Activated CD4-positive, alpha-beta memory T cell treated with anti-CD3 and anti-CD28 coated beads for 36 hours (primary cell): ENCODE measurements at regions not wholly inside any gene's neighbourhood (a gene's known extent, or its start where the extent isn't known, plus 50 kb on each side); places are given as distances from the start of the nearest gene placed in this dataset.

ENCODE experiments used
- CTCF ChIA-PET: fragments of 350-600 bp; sonication (Branson Sonifier 250); formaldehyde crosslinking; loops from one replicate; lab custom pipeline; 2021; ENCODE audit warnings: antibody characterized with exemption, inconsistent platforms; lab: Charles Lee
- POLR2A ChIA-PET: fragments of 350-600 bp; sonication (Branson Sonifier 250); formaldehyde crosslinking; loops from one replicate; lab custom pipeline; 2021; ENCODE audit warnings: antibody characterized with exemption; lab: Charles Lee
- DNase-seq: peaks from one replicate; pipeline ENCODE4 v3.0.0-alpha.2; 2020
- H3K27ac Mint-ChIP-seq: one replicate; pipeline ENCODE4 v1.8.0; 2021; ENCODE audit warnings: mixed read lengths
- H3K27me3 Mint-ChIP-seq: one replicate; pipeline ENCODE4 v1.8.0; 2021; ENCODE audit warnings: mixed read lengths
- H3K36me3 Mint-ChIP-seq: one replicate; pipeline ENCODE4 v1.8.0; 2021; ENCODE audit warnings: mixed read lengths
- H3K4me1 Mint-ChIP-seq: one replicate; pipeline ENCODE4 v1.8.0; 2021; ENCODE audit warnings: low read depth, mixed read lengths
- H3K4me3 Mint-ChIP-seq: one replicate; pipeline ENCODE4 v1.8.0; 2021; ENCODE audit warnings: mild to moderate bottlenecking, mixed read lengths
- H3K9me3 Mint-ChIP-seq: one replicate; pipeline ENCODE4 v1.8.0; 2021; ENCODE audit warnings: mixed read lengths
- intact Hi-C: fragments of 100-400 bp; cut with micrococcal nuclease; formaldehyde crosslinking; loops from one replicate; pipeline ENCODE4 v1.15.1; 2023

DNA sequence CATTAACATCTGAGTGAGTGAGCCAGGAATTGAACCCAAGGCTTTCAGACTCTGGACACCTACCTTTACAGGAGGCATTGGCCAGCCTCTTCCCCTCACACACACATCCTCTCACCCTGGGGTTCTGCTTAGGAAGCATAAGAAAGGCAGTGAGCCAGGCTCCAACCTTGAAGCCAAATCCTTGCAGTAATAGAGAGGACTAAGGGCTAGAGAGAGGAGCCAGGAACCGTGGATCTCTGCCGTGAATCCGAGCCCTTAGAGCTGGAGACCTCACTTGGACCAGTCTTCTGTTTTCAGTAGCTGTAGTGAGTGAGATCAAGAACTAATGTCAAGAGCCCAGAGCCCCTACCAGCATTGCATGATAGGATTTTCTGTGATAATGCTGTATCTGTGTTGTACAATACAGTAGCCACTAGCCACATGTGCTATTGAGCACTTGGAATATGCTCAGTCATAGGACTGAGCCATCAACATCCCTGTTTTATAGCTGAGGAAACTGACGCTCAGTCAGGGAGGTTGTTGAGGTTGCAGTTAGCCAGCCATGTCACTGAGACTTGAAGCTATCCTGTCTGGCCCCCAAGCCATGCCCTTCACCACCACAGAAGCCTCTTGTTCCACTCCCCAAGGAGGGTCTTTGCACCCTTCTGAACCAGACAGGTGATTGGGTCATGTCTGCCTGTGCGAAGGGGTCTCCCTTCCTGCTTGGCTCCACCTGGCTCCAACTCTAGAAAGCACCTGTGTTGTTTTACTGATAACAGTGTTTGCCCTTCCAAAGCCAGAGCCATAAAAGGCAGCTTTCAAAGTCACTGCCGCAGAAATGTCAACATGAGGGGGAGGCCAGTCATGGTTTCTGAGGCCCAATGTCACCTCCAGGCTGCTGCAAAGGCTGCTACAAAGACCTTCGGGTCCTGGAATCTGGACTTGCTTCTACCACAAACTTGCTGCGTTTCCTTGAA lies 101.1 kb upstream of the JUN start:
- intact Hi-C loops: no loop called here
- H3K4me3 Mint-ChIP-seq: no peak overlapping the region

GRCh38 chr1:58885998-58886397 lies 102.2 kb upstream of the JUN start:
- CTCF ChIA-PET: interaction anchor here (0.8 kb wide), 1 partner anchor 104 kb away, joined by 3 read pairs; no protein-coding TSS in a partner anchor
- H3K27me3 Mint-ChIP-seq: peaks cover 2% of the 10 kb centered on the region
- DNase-seq: no peak
- no peak overlapping the region for H3K27ac Mint-ChIP-seq
- H3K36me3 Mint-ChIP-seq: no peaks in the 10 kb centered on the region
- peaks cover 19% of the 10 kb centered on the region for H3K4me1 Mint-ChIP-seq
- intact Hi-C loops: no loop called here
- H3K9me3 Mint-ChIP-seq: no peaks in the 10 kb centered on the region
- POLR2A ChIA-PET: no interaction called here
- H3K4me3 Mint-ChIP-seq: no peak overlapping the region

More for the DNA sequence above, 101.1 kb upstream of the JUN start:
- DNase-seq: peak; percentile 20
- peaks cover 2% of the 10 kb centered on the region for H3K27me3 Mint-ChIP-seq
- H3K4me1 Mint-ChIP-seq: peaks cover 19% of the 10 kb centered on the region
- no peaks in the 10 kb centered on the region for H3K9me3 Mint-ChIP-seq
- CTCF ChIA-PET: no interaction called here
- H3K27ac Mint-ChIP-seq: no peak overlapping the region
- H3K36me3 Mint-ChIP-seq: no peaks in the 10 kb centered on the region
- POLR2A ChIA-PET: no interaction called here

DNA sequence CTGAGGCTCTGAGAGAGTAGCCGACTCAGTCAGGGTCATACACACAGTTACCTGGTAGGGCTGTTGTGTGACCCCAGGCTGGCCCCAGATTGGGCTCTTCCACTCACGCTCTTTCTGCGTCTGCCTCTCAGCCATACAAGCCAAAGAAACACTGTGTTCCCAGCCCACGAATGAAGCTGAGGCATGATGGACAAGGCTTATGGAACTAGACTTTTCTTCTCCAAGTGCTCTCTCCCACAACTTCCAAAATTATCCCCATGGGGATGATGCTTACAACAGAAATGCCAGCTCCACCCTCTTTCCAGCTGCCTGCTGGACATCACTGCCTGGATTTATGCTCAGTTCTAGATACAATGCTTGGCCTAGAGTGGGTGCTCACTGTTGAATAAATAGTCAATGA lies 102.8 kb upstream of the JUN start:
- peaks cover 2% of the 10 kb centered on the region for H3K27me3 Mint-ChIP-seq
- POLR2A ChIA-PET: no interaction called here

DNA sequence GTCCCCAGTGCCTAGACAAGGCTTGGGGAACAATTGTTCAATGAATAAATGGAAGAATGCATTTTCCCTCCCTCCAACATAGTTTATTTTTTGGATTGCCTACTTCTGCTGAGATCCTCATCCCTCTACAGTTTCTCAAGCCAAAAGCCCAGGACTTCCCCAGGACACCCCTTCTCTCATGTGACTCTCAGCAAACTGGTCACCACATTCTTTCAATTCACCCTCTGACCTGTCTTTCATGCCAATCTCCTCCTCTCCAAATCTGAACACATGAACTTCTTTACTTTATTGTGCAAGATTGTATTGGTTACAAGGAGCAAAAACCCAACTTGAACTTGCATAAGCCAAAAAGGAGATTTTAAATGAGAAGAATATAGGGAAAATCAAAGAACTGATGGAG lies 103.2 kb upstream of the JUN start:
- Mint-ChIP-seq H3K36me3 (no peaks in the 10 kb centered on the region), H3K27me3 (peaks cover 2% of the 10 kb centered on the region), H3K27ac (no peak overlapping the region), H3K4me1 (peaks cover 19% of the 10 kb centered on the region), H3K9me3 (no peaks in the 10 kb centered on the region), H3K4me3 (no peak overlapping the region)
- intact Hi-C loops: no loop called here
- POLR2A ChIA-PET: no interaction called here
- CTCF ChIA-PET: no interaction called here
- no peak for DNase-seq

More for the DNA sequence above, 102.8 kb upstream of the JUN start:
- no peak overlapping the region for H3K4me3 Mint-ChIP-seq
- intact Hi-C loops: no loop called here
- H3K9me3 Mint-ChIP-seq: no peaks in the 10 kb centered on the region
- H3K27ac Mint-ChIP-seq: no peak overlapping the region
- DNase-seq: no peak
- peaks cover 19% of the 10 kb centered on the region for H3K4me1 Mint-ChIP-seq
- CTCF ChIA-PET: no interaction called here
- no peaks in the 10 kb centered on the region for H3K36me3 Mint-ChIP-seq

GRCh38 chr1:58888833-58889232 lies 105.0 kb upstream of the JUN start:
- intact Hi-C loops: no loop called here
- POLR2A ChIA-PET: interaction anchor here (0.7 kb wide), 1 partner anchor 8 kb away, joined by 3 read pairs; no protein-coding TSS in a partner anchor
- Mint-ChIP-seq H3K4me1 (peaks cover 15% of the 10 kb centered on the region), H3K27me3 (peaks cover 2% of the 10 kb centered on the region), H3K4me3 (no peak overlapping the region), H3K27ac (no peak overlapping the region), H3K9me3 (no peaks in the 10 kb centered on the region), H3K36me3 (no peaks in the 10 kb centered on the region)
- no peak for DNase-seq
- CTCF ChIA-PET: no interaction called here

DNA sequence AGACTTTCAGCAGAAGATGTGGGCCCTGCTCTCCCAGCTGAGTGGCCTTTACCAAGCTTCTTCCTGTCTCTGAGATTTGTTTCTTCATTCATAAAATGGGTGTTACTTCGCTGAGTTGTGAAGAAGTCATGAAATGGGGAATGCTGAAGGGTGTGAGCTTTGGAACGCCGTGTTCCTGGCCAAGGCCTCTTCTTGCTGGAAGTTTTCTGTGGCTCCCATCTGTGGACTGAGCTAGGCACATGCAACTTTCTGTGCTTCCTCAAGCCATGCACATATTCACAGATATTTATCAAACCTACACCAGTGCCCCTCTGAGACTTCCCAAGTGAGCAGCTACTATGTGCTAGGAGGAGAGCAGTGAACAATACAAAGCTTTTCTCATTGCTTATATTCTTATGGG lies 106.3 kb upstream of the JUN start:
- Mint-ChIP-seq H3K4me3 (no peak overlapping the region), H3K4me1 (peaks cover 15% of the 10 kb centered on the region), H3K36me3 (no peaks in the 10 kb centered on the region), H3K27ac (no peak overlapping the region), H3K9me3 (no peaks in the 10 kb centered on the region), H3K27me3 (peaks cover 2% of the 10 kb centered on the region)
- POLR2A ChIA-PET: no interaction called here
- no peak for DNase-seq
- intact Hi-C loops: no loop called here
- CTCF ChIA-PET: no interaction called here

GRCh38 chr1:58890609-58891008 lies 106.8 kb upstream of the JUN start:
- POLR2A ChIA-PET: no interaction called here

DNA sequence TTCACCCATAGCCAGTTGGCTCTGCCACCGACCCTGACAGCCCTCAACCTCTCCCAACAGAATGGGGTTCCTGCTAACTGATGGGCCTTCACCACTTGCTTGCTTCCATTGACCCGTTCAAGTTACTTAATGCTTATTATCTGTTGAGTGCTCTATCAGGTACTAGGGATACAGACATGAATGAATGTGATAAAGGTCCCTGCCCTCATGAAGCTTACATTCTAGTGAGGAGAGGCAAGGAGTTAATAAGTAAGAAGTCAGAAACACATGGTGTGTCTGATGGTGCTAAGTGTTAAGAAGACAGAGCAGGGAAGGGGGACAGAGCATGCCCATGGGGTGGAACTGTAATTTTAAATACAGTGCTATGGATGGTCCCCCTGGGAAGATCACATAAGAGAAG lies 107.5 kb upstream of the JUN start:
- H3K36me3 Mint-ChIP-seq: no peaks in the 10 kb centered on the region
- peaks cover 2% of the 10 kb centered on the region for H3K27me3 Mint-ChIP-seq
- ChIA-PET POLR2A (no interaction called here), CTCF (no interaction called here)
- intact Hi-C loops: no loop called here
- H3K4me1 Mint-ChIP-seq: peaks cover 7% of the 10 kb centered on the region
- H3K4me3 Mint-ChIP-seq: no peak overlapping the region
- H3K27ac Mint-ChIP-seq: no peak overlapping the region
- H3K9me3 Mint-ChIP-seq: no peaks in the 10 kb centered on the region
- no peak for DNase-seq

More at GRCh38 chr1:58890609-58891008, 106.8 kb upstream of the JUN start:
- intact Hi-C loops: no loop called here
- Mint-ChIP-seq H3K9me3 (no peaks in the 10 kb centered on the region), H3K27me3 (peaks cover 2% of the 10 kb centered on the region), H3K4me1 (peaks cover 10% of the 10 kb centered on the region), H3K4me3 (no peak overlapping the region), H3K36me3 (no peaks in the 10 kb centered on the region), H3K27ac (no peak overlapping the region)
- DNase-seq: no peak
- CTCF ChIA-PET: no interaction called here

DNA sequence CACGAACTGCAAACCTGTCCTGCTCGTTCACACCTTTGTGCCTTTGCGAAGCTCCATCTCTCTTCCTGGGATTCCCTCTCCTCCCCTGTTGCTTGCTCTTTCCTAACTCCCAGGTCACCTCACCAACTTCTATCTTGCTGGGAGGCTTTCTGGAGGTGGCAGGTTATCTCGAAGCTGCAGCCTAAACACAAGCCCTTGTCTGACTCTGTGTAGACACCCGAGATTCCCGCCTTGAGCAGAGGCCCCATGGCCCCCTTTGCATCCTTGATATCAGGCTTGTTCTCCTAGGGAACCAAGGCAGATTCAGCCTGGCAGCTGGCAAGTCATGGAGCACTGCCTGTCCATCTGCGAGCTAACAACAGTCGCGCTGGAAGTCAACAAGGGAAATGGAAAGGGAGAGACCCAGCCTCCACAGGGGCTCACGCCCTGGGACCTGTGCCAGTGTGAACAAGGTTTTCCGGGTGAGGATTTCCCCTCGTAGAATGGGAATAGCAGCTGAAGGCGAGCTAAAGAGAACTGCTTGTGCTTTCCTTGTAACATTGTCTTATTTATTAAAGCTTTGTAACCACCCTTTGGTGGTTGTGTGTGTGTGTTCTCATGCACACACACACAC lies 109.5 kb upstream of the JUN start:
- H3K27ac Mint-ChIP-seq: no peak overlapping the region
- H3K9me3 Mint-ChIP-seq: no peaks in the 10 kb centered on the region
- intact Hi-C loops: no loop called here
- H3K36me3 Mint-ChIP-seq: no peaks in the 10 kb centered on the region
- H3K4me3 Mint-ChIP-seq: no peak overlapping the region
- CTCF ChIA-PET: no interaction called here
- H3K27me3 Mint-ChIP-seq: peaks cover 2% of the 10 kb centered on the region
- peaks cover 4% of the 10 kb centered on the region for H3K4me1 Mint-ChIP-seq
- POLR2A ChIA-PET: no interaction called here
- DNase-seq: no peak

DNA sequence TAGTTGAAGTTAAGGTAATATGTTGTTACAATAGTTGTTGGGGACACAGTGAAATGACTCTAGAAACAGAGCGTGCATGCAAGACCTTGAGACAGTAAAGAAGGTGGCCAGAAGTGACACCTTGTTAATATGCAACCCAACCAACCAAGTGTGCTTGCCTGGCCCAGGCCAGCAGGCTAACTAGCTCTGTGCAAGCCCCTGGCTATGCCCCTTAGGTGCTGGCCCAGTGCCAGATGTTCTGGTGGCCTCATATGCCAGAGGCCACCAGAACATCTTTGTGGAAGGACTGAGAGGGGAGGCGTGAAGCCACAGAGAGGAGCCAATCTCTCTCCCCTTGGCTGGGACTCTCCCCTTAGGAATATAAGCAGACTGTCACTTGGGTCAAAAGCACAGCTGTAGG lies 111.2 kb upstream of the JUN start:
- intact Hi-C loops: no loop called here
- ChIA-PET POLR2A (no interaction called here), CTCF (no interaction called here)
- Mint-ChIP-seq H3K27ac (no peak overlapping the region), H3K9me3 (no peaks in the 10 kb centered on the region), H3K4me1 (peaks cover 4% of the 10 kb centered on the region), H3K4me3 (no peak overlapping the region), H3K27me3 (peaks cover 2% of the 10 kb centered on the region), H3K36me3 (no peaks in the 10 kb centered on the region)
- no peak for DNase-seq

- Mint-ChIP-seq H3K4me1 (peaks cover 4% of the 10 kb centered on the region), H3K4me3 (no peak overlapping the region), H3K36me3 (no peaks in the 10 kb centered on the region), H3K27me3 (peaks cover 2% of the 10 kb centered on the region), H3K27ac (no peak overlapping the region), H3K9me3 (no peaks in the 10 kb centered on the region)
- CTCF ChIA-PET: no interaction called here
- DNase-seq: no peak
- intact Hi-C loops: no loop called here
- POLR2A ChIA-PET: no interaction called here
These were observed 111.8 kb upstream of the JUN start for GRCh38 chr1:58895559-58896145.
